Natural killer cell (primary cell): ENCODE measurements at regions not wholly inside any gene's neighbourhood (a gene's known extent, or its start where the extent isn't known, plus 50 kb on each side); places are given as distances from the start of the nearest gene placed in this dataset.
A peak's percentile ranks its signal among the peaks of the same experiment; 100 is the strongest.

Experiments
- ATAC-seq, 3 donors: fragments of 150-1000 bp in 2 of 3; fragments of 200-7000 bp in 1 of 3; cut with Tn5 transposase; 1 replicate in 1 of 3; 2 replicates in 2 of 3; pipeline ENCODE4 v1.10.0; 2021; ENCODE audit warnings: mild to moderate bottlenecking in 2 of 3, moderate library complexity in 2 of 3
- DNase-seq, 2 donors: peaks; one replicate each; pipeline versions ENCODE4 v3.0.0 to v3.0.0-alpha.2; 2013 to 2021; ENCODE audit warnings: mixed read lengths in 1 of 2
- H3K27ac ChIP-seq: one replicate; pipeline ENCODE4 v1.5.1; 2013; ENCODE audit warnings: mild to moderate bottlenecking, low read length
- H3K27me3 ChIP-seq: one replicate; pipeline ENCODE4 v1.6.1; 2013; ENCODE audit warnings: low read length; ENCODE audit not compliant: control insufficient read depth, insufficient read depth
- H3K36me3 ChIP-seq: one replicate; pipeline ENCODE4 v1.6.1; 2013; ENCODE audit warnings: low read length; ENCODE audit not compliant: control insufficient read depth, insufficient read depth
- H3K4me1 ChIP-seq: one replicate; pipeline ENCODE4 v1.6.1; 2013; ENCODE audit warnings: low read length; ENCODE audit not compliant: control insufficient read depth, insufficient read depth
- H3K4me3 ChIP-seq: one replicate; pipeline ENCODE4 v1.5.1; 2013; ENCODE audit warnings: low read length
- H3K9me3 ChIP-seq: one replicate; pipeline ENCODE4 v1.6.1; 2013; ENCODE audit warnings: low read length; ENCODE audit not compliant: control insufficient read depth, insufficient read depth
- H3K27ac Mint-ChIP-seq, 2 donors: one replicate each; pipeline ENCODE4 v1.8.0; 2022; ENCODE audit warnings: mild to moderate bottlenecking in 2 of 2, mixed read lengths in 2 of 2, moderate library complexity in 1 of 2
- H3K27me3 Mint-ChIP-seq, 2 donors: one replicate each; pipeline ENCODE4 v1.8.0; 2022; ENCODE audit warnings: low read depth in 2 of 2, mixed read lengths in 2 of 2
- H3K36me3 Mint-ChIP-seq: one replicate; pipeline ENCODE4 v1.8.0; 2022; ENCODE audit warnings: mixed read lengths
- H3K4me1 Mint-ChIP-seq, 2 donors: one replicate each; pipeline ENCODE4 v1.8.0; 2022; ENCODE audit warnings: mixed read lengths in 2 of 2
- H3K4me3 Mint-ChIP-seq: one replicate; pipeline ENCODE4 v1.8.0; 2022; ENCODE audit warnings: mild to moderate bottlenecking, moderate library complexity, mixed read lengths
- H3K9me3 Mint-ChIP-seq, 2 donors: one replicate each; pipeline ENCODE4 v1.8.0; 2022; ENCODE audit warnings: mixed read lengths in 2 of 2
- CTCF ChIP-seq: fragments of 200-600 bp; IDR thresholded peaks from one replicate; pipeline ENCODE4 v1.8.0; 2022; ENCODE audit warnings: antibody characterized with exemption
- WGBS: methylation state at CpG from one replicate; pipeline ENCODE4 v1.1.7; 2013; ENCODE audit warnings: missing lambda C conversion rate; ENCODE audit not compliant: insufficient coverage; 5-methylcytosine and 5-hydroxymethylcytosine counted together
- intact Hi-C: fragments of 100-400 bp; cut with micrococcal nuclease; formaldehyde crosslinking; loops from one replicate; pipeline ENCODE4 v1.14.2; 2022

GRCh38 chr10:78150756-78151155 lies 117.1 kb downstream of the RPS24 start:
- Histone ChIP-seq H3K27ac (no peak overlapping the region), H3K9me3 (no peaks in the 10 kb centered on the region), H3K27me3 (no peaks in the 10 kb centered on the region), H3K4me3 (no peak overlapping the region), H3K36me3 (no peaks in the 10 kb centered on the region), H3K4me1 (no peaks in the 10 kb centered on the region)
- Mint-ChIP-seq H3K36me3 (no peaks in the 10 kb centered on the region), H3K4me3 (no peak overlapping the region), H3K9me3 (peaks cover 0 to 3% of the 10 kb centered on the region in 2 donors), H3K27ac (no peak overlapping the region), H3K4me1 (peaks cover 0 to 9% of the 10 kb centered on the region in 2 donors), H3K27me3 (peaks cover 0 to 1% of the 10 kb centered on the region in 2 donors)
- no peak for TF ChIP-seq CTCF
- DNase-seq = no peak
- ATAC-seq = no peak
- intact Hi-C loops = no loop called here
- 94% methylated on average over 2 of the region's 4 CpGs for WGBS

GRCh38 chr10:78155722-78156121 lies 122.1 kb downstream of the RPS24 start:
- intact Hi-C loops = loop anchor here (5.0 kb wide), 1 partner anchor 108 kb away; no protein-coding TSS in a partner anchor
- Histone ChIP-seq H3K27ac (no peak overlapping the region), H3K9me3 (no peaks in the 10 kb centered on the region), H3K4me3 (no peak overlapping the region), H3K27me3 (no peaks in the 10 kb centered on the region), H3K36me3 (no peaks in the 10 kb centered on the region), H3K4me1 (no peaks in the 10 kb centered on the region)
- Mint-ChIP-seq H3K36me3 (no peaks in the 10 kb centered on the region), H3K27ac (no peak overlapping the region), H3K4me1 (peaks cover 0 to 11% of the 10 kb centered on the region in 2 donors), H3K4me3 (no peak overlapping the region), H3K9me3 (peaks cover 0 to 3% of the 10 kb centered on the region in 2 donors), H3K27me3 (peaks cover 0 to 3% of the 10 kb centered on the region in 2 donors)
- peak in 1 of 2 donors; percentile 3 for DNase-seq
- TF ChIP-seq CTCF = no peak
- WGBS = no CpG with 5 or more reads among the region's 2 CpGs
- ATAC-seq = peak; percentile 54 to 88 (median 58)

- H3K27ac ChIP-seq = no peak overlapping the region
- no peaks in the 10 kb centered on the region for H3K27me3 ChIP-seq
- no peak overlapping the region for H3K4me3 ChIP-seq
- H3K27me3 Mint-ChIP-seq = peaks cover 0 to 3% of the 10 kb centered on the region in 2 donors
- WGBS = 87% methylated on average over 5 of the region's 5 CpGs
- H3K4me1 ChIP-seq = no peaks in the 10 kb centered on the region
- intact Hi-C loops = no loop called here
- no peak overlapping the region for H3K27ac Mint-ChIP-seq
- H3K9me3 Mint-ChIP-seq = peaks cover 0 to 6% of the 10 kb centered on the region in 2 donors
- H3K36me3 Mint-ChIP-seq = no peaks in the 10 kb centered on the region
- peaks cover 5% of the 10 kb centered on the region for H3K9me3 ChIP-seq
- TF ChIP-seq CTCF = no peak
- peaks cover 0 to 3% of the 10 kb centered on the region in 2 donors for H3K4me1 Mint-ChIP-seq
- ATAC-seq (no peak), DNase-seq (no peak)
- no peaks in the 10 kb centered on the region for H3K36me3 ChIP-seq
- H3K4me3 Mint-ChIP-seq = no peak overlapping the region
Observed at GRCh38 chr10:78160591-78160990, 126.9 kb downstream of the RPS24 start.

- Histone ChIP-seq H3K36me3 (no peaks in the 10 kb centered on the region), H3K4me1 (no peaks in the 10 kb centered on the region), H3K9me3 (peaks cover 5% of the 10 kb centered on the region), H3K27me3 (no peaks in the 10 kb centered on the region), H3K27ac (no peak overlapping the region), H3K4me3 (no peak overlapping the region)
- no peak for TF ChIP-seq CTCF
- Mint-ChIP-seq H3K4me3 (no peak overlapping the region), H3K27ac (no peak overlapping the region), H3K9me3 (peaks cover 0 to 6% of the 10 kb centered on the region in 2 donors), H3K27me3 (peaks cover 0 to 3% of the 10 kb centered on the region in 2 donors), H3K4me1 (no peaks in the 10 kb centered on the region), H3K36me3 (no peaks in the 10 kb centered on the region)
- 94% methylated on average over 3 of the region's 3 CpGs for WGBS
- DNase-seq = no peak
- intact Hi-C loops = no loop called here
- ATAC-seq = no peak
Observed at GRCh38 chr10:78162853-78163252, 129.2 kb downstream of the RPS24 start.
